ENCODE measurements at regions not wholly inside any gene's neighbourhood (a gene's known extent, or its start where the extent isn't known, plus 50 kb on each side); places are given as distances from the start of the nearest gene placed in this dataset.

DNA sequence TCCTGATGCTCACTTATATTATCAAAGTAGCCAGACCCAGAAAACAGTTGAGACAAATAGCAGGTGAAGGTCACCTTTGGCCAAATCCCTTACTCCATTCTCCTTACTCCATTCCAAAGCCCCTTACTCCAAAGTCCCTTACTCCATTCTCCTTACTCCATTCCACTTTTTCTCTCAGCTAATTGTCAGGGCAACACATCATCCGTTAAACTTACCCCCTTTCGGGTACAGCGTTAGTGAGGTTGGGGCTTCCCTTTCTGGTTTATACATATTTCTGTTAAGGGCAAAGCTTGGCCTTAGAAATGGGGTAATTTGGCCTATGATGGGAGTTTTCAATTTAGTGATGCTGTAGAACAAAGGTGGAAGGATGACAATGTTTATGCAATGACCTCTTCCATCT lies 111.8 kb upstream of the CCND2 start:
- Histone ChIP-seq H3K4me2 (ENCODE audit: low read length) (no peak overlapping the region), H3K9me3 (ENCODE audit: low read length) (no peaks in the 10 kb centered on the region), H3K79me2 (replicated peaks; ENCODE audit: insufficient read depth, low read length) (no peaks in the 10 kb centered on the region)

GRCh38 chr12:4160314-4161040 lies 113.1 kb upstream of the CCND2 start:
- Histone ChIP-seq H3K36me3 (ENCODE audit: insufficient read depth, low read length) (no peaks in the 10 kb centered on the region), H3K4me2 (ENCODE audit: low read length) (no peak overlapping the region)

More for the DNA sequence above, 111.8 kb upstream of the CCND2 start:
- Histone ChIP-seq H3K4me3 (ENCODE audit: low read length) (no peak overlapping the region), H3K36me3 (ENCODE audit: insufficient read depth, low read length) (no peaks in the 10 kb centered on the region), H3F3A (ENCODE audit: insufficient read depth, low read length, poor library complexity, severe bottlenecking) (no peaks in the 10 kb centered on the region), H3K27ac (ENCODE audit: low read length) (no peak overlapping the region), H4K20me1 (ENCODE audit: insufficient read depth) (no peaks in the 10 kb centered on the region), H3K9ac (ENCODE audit: low read length) (no peak overlapping the region), H2AFZ (ENCODE audit: low read depth, low read length) (no peak overlapping the region), H3K9me2 (ENCODE audit: insufficient read depth, low read length) (no peaks in the 10 kb centered on the region), H3K27me3 (ENCODE audit: insufficient read depth, low read depth, low read length) (peaks cover 6% of the 10 kb centered on the region)
- TF ChIP-seq SMC3 (conservative IDR thresholded peaks at IDR 0.05; ENCODE audit: poor library complexity) (no peak), MXI1 (conservative IDR thresholded peaks at IDR 0.05; ENCODE audit: poor library complexity, severe bottlenecking) (no peak), TAF1 (IDR thresholded peaks at IDR 0.05; ENCODE audit: low read depth) (no peak), EZH2 (IDR thresholded peaks at IDR 0.05; ENCODE audit: borderline replicate concordance, insufficient read depth, low read length, poor library complexity, severe bottlenecking) (no peak), POLR2AphosphoS5 (IDR thresholded peaks at IDR 0.05) (no peak), RAD21 (conservative IDR thresholded peaks at IDR 0.05) (no peak), CTCF (IDR thresholded peaks at IDR 0.05; ENCODE audit: poor library complexity, severe bottlenecking) (no peak), EP300 (conservative IDR thresholded peaks at IDR 0.05; ENCODE audit: poor library complexity, severe bottlenecking) (no peak), REST (IDR thresholded peaks at IDR 0.05; ENCODE audit: borderline replicate concordance) (no peak)

More at GRCh38 chr12:4160314-4161040, 113.1 kb upstream of the CCND2 start:
- H3K9me2 ChIP-seq (ENCODE audit: insufficient read depth, low read length): no peaks in the 10 kb centered on the region
- TF ChIP-seq POLR2AphosphoS5 (IDR thresholded peaks at IDR 0.05): no peak
- no peak overlapping the region for H3K27ac ChIP-seq (ENCODE audit: low read length)
- no peak overlapping the region for H3K4me3 ChIP-seq (ENCODE audit: low read length)
- H2AFZ ChIP-seq (ENCODE audit: low read depth, low read length): no peak overlapping the region
- H3K9me3 ChIP-seq (ENCODE audit: low read length): no peaks in the 10 kb centered on the region
- H3K27me3 ChIP-seq (ENCODE audit: insufficient read depth, low read depth, low read length): peaks cover 6% of the 10 kb centered on the region
- no peaks in the 10 kb centered on the region for H3K79me2 ChIP-seq (replicated peaks; ENCODE audit: insufficient read depth, low read length)
- H3K9ac ChIP-seq (ENCODE audit: low read length): no peak overlapping the region
- H4K20me1 ChIP-seq (ENCODE audit: insufficient read depth): no peaks in the 10 kb centered on the region
- no peaks in the 10 kb centered on the region for H3F3A ChIP-seq (ENCODE audit: insufficient read depth, low read length, poor library complexity, severe bottlenecking)
